C4-2B (cell line): ENCODE measurements at regions not wholly inside any gene's neighbourhood (a gene's known extent, or its start where the extent isn't known, plus 50 kb on each side); places are given as distances from the start of the nearest gene placed in this dataset.

Experiments used
- H3K27ac ChIP-seq: fragments of 450-650 bp; 2 replicates; pipeline ENCODE4 v1.5.1; 2017
- CTCF ChIP-seq: fragments of 450-650 bp; conservative IDR thresholded peaks from 2 replicates; pipeline ENCODE4 v1.5.1; 2017; ENCODE audit warnings: mild to moderate bottlenecking
- ZFX ChIP-seq: fragments of 450-650 bp; IDR thresholded peaks from 2 replicates; pipeline ENCODE4 v1.6.1; 2017

- no peak for TF ChIP-seq CTCF
- H3K27ac ChIP-seq: no peak overlapping the region
These were observed 127.2 kb downstream of the CD164 start for GRCh38 chr6:109255087-109255486.

- H3K27ac ChIP-seq: no peak overlapping the region; the same call in 1 of the 2 replicates
- TF ChIP-seq CTCF (no peak), ZFX (no peak)
These were observed 128.9 kb downstream of the CD164 start for GRCh38 chr6:109253366-109253765.

GRCh38 chr6:109252261-109253041 lies 129.8 kb downstream of the CD164 start:
- peak overlapping the region; percentile 45; the same call in 1 of the 2 replicates for H3K27ac ChIP-seq
- TF ChIP-seq CTCF (no peak), ZFX (no peak)

GRCh38 chr6:109251839-109252238 lies 130.4 kb downstream of the CD164 start:
- TF ChIP-seq CTCF: no peak
- no peak for TF ChIP-seq ZFX
- no peak overlapping the region for H3K27ac ChIP-seq

- peak overlapping the region; percentile 67 for H3K27ac ChIP-seq
These were observed 131.6 kb downstream of the CD164 start for GRCh38 chr6:109250544-109251156.

GRCh38 chr6:109243863-109244825 lies 138.1 kb downstream of the CD164 start:
- no peak overlapping the region for H3K27ac ChIP-seq
- no peak for TF ChIP-seq CTCF
- no peak for TF ChIP-seq ZFX

GRCh38 chr6:109242925-109243324 lies 139.3 kb downstream of the CD164 start:
- H3K27ac ChIP-seq: no peak overlapping the region
- no peak for TF ChIP-seq CTCF
- no peak for TF ChIP-seq ZFX
